Activated CD8-positive, alpha-beta memory T cell treated with anti-CD3 and anti-CD28 coated beads for 4 hours (primary cell): ENCODE measurements at regions not wholly inside any gene's neighbourhood (a gene's known extent, or its start where the extent isn't known, plus 50 kb on each side); places are given as distances from the start of the nearest gene placed in this dataset.

Experiments used
- DNase-seq, 2 donors: peaks; one replicate each; pipeline ENCODE4 v3.0.0-alpha.2; 2020; ENCODE audit warnings: low read depth in 2 of 2

- DNase-seq, result no peak
These were observed 61.6 kb upstream of the CCBE1 start for GRCh38 chr18:59758837-59759236.

GRCh38 chr18:59758106-59758505 lies 60.9 kb upstream of the CCBE1 start:
- DNase-seq, result no peak

GRCh38 chr18:59752666-59753065 lies 55.4 kb upstream of the CCBE1 start:
- no peak for DNase-seq

GRCh38 chr18:59751186-59751585 lies 54.0 kb upstream of the CCBE1 start:
- no peak for DNase-seq

GRCh38 chr18:59748628-59749360 lies 51.6 kb upstream of the CCBE1 start:
- DNase-seq, result no peak
